GM18507 (cell line): ENCODE measurements at regions not wholly inside any gene's neighbourhood (a gene's known extent, or its start where the extent isn't known, plus 50 kb on each side); places are given as distances from the start of the nearest gene placed in this dataset.

Experiments
- DNase-seq: peaks from one replicate; pipeline ENCODE4 v3.0.0; 2011; ENCODE audit warnings: low read depth; ENCODE audit not compliant: insufficient read length; ENCODE audit errors: extremely low spot score
- FAIRE-seq: peaks from 2 replicates; lab custom pipeline; 2011; peaks lifted over from hg19 to GRCh38; lab: Jason Lieb, UNC

GRCh38 chr2:212945526-212945925 lies 205.9 kb downstream of the IKZF2 start:
- no peak for FAIRE-seq
- DNase-seq, result no peak

- FAIRE-seq (no peak), DNase-seq (no peak)
These were observed 208.1 kb downstream of the IKZF2 start for GRCh38 chr2:212943351-212943750.

GRCh38 chr2:212941361-212941760 lies 210.1 kb downstream of the IKZF2 start:
- FAIRE-seq (no peak), DNase-seq (no peak)

DNA sequence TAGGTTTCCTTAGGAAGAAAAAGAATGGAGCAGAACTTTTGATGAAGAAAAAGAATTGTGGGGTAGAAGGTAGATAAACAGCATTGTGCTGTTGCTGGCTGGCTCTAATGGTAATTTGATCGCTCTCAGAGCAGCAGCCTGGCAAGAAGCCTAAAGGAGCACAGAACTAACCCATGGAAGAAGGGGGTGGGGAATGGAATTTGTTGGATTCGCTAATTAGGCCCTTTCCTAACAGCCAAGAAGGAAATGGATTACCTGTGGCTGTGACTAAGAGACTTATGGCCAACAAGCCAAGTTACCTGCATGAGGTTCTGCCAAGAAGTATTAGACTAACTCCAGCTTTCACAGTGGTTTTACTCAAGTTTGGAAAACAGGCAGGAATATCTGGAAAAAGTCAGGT lies 210.6 kb downstream of the IKZF2 start:
- FAIRE-seq, result no peak
- DNase-seq, result no peak

DNA sequence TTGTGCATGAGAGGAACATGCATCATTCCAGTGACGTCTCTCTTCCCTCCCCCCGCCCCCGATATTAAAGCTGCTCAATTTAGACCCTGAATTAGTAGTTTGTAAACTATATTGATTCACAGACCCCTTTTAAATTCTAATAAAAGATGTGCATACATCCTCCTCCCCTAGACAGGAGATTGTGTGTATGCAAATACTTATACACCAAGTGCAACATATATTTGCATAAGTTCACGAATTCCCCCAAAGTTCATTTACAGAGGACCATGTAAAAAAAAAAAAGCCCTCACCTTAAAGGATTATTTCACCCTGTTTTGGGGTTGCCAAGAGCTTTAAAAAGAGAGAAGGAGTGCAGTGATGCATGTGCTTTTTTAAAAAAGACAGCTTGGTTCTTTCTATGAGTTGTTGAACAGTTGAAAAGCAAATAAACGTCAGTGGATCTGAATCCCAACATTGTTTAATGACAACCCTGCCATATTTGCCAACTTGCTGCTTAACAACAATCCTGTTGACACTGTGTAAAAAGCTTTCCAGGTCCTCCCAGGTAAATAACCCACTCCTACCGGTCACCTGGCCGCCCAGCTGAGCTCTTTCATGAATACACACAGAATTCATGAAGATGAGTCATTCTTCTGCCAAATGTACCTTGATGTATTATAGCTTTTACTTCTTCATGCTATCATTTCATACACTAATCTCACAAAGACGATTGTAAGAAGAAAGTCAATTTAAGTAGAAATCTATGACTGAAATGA lies 211.5 kb downstream of the IKZF2 start:
- DNase-seq, result no peak
- FAIRE-seq, result no peak

GRCh38 chr2:212938144-212938793 lies 213.1 kb downstream of the IKZF2 start:
- FAIRE-seq, result no peak
- no peak for DNase-seq

GRCh38 chr2:212936572-212936971 lies 214.8 kb downstream of the IKZF2 start:
- FAIRE-seq (no peak), DNase-seq (no peak)

- DNase-seq (no peak), FAIRE-seq (no peak)
These were observed 215.7 kb downstream of the IKZF2 start for GRCh38 chr2:212935752-212936151.

GRCh38 chr2:212931271-212931670 lies 220.1 kb downstream of the IKZF2 start:
- no peak for DNase-seq
- FAIRE-seq, result no peak

DNA sequence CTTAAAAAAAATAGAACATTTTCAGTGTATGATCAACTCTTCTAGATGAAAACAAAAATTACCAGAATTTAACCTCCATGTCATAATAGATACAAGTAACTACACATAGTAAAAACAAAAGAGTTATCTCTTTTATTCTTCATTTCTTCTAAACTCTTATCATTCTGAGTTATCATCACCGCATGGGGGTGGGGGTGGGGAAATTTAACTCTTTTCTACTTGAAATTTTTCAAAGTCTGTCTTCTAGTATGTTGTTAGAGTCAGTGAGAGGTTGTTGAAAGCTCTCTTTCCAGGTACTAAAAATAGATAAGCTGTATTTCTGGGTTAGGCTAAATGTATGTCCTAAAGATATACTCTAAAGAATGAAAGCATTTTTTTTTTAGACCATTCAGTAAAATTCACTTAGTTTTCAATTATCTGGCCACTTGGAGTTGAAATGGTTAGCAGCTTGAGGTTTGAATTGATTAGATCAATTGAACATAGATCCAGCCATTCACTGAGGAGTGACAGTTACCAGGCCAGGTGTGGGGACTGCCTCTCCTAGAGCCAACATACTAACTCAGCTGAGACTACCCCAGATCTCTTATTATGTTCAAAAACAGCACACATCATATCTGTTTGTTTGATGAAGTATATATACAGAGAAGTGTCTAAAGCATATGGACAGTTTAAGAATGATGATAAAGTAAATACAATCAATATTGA lies 220.7 kb downstream of the IKZF2 start:
- FAIRE-seq, result no peak
- DNase-seq, result no peak

DNA sequence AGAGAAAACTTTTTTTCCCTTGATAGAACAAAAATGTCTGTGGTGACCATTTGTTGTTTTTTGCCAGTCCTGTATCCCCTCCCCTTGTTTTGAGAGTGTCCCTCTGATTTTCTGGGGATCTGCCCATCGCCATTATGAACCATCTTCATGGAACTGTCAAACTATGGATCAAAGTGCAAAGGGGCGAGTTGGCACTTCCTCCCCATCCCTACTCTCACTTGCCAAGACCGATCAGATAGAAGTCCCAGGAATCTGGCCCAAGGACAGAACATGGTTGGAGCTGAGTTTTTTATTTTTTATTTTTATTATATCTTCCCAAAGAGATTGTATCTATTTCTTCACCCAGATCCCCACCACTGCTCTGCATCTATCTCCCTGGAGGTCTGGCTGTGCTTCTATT lies 221.4 kb downstream of the IKZF2 start:
- no peak for FAIRE-seq

DNA sequence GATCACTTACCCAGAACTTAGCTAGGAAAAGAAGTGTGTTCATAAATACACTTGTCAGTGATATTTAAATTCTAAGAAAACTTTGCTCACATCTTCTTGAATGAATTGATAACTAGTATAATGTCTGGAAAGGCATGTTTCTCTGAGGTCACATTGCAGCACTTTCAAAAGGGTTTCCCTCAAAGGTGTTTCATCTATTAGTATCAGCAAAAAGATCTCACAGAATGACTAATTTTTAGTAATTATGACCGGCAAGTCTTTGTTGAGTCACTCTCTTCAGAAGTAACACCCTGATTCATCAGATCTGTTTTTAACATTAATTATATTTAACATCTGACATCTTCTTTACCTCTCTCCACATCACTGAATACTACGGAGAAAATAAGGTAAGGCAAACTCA lies 222.3 kb downstream of the IKZF2 start:
- no peak for FAIRE-seq

More for the DNA sequence above, 221.4 kb downstream of the IKZF2 start:
- no peak for DNase-seq

GRCh38 chr2:212928681-212929080 lies 222.7 kb downstream of the IKZF2 start:
- DNase-seq (no peak), FAIRE-seq (no peak)

More for the DNA sequence above, 222.3 kb downstream of the IKZF2 start:
- no peak for DNase-seq

DNA sequence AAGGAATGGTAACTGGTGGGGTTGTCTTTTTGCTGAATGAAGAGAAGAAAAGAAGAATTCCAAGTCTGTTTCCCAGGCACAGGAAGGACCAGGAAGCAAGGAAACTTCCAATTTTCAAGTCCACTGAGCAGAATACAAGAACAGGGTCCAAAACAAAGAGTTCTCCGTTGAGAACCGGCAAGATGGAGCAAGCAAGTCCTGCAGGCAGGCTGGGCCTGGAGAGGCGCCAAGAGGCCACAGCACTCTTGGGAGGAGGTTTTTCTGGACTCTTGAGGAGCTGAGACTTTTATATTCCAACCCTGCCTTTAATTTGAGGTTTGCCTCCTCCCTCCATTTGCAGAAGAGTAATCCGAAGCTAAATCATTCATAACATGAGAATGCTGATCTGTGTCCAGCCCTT lies 224.5 kb downstream of the IKZF2 start:
- FAIRE-seq, result no peak
- no peak for DNase-seq

- DNase-seq, result no peak
- no peak for FAIRE-seq
These were observed 228.0 kb downstream of the IKZF2 start for GRCh38 chr2:212923393-212923792.

DNA sequence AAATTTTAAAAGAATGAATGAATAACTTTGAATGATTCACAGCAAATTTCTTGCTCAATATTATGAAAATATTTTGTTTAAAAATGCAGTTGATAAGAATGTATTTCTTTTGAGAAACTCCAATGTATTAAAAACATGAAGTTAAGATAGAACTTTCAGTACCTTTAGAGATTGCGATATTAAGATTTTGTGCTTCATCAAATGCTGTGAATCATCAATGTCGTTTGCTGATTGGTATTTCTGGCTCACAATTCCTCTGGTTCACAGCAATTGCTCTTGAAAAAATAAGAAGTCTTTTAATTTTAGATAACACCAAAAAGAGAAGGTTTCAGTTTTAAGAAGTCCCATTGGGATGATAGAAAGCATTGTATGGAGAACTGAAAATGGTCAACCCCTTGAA lies 228.7 kb downstream of the IKZF2 start:
- DNase-seq, result no peak
- no peak for FAIRE-seq

GRCh38 chr2:212921711-212922110 lies 229.7 kb downstream of the IKZF2 start:
- no peak for DNase-seq
- FAIRE-seq, result no peak

GRCh38 chr2:212921061-212921460 lies 230.4 kb downstream of the IKZF2 start:
- FAIRE-seq, result no peak

GRCh38 chr2:212919238-212919637 lies 232.2 kb downstream of the IKZF2 start:
- DNase-seq (no peak), FAIRE-seq (no peak)

More at GRCh38 chr2:212921061-212921460, 230.4 kb downstream of the IKZF2 start:
- no peak for DNase-seq

- no peak for FAIRE-seq
- no peak for DNase-seq
These were observed 233.1 kb downstream of the IKZF2 start for GRCh38 chr2:212918336-212918735.
